SU-DHL-6 (cell line): ENCODE measurements at regions not wholly inside any gene's neighbourhood (a gene's known extent, or its start where the extent isn't known, plus 50 kb on each side); places are given as distances from the start of the nearest gene placed in this dataset.

Experiments
- H2AFZ ChIP-seq: fragments of 200-600 bp; sonication (generic); 2 replicates; pipeline ENCODE4 v1.6.1; 2014; ENCODE audit warnings: low read depth, mild to moderate bottlenecking, moderate library complexity, mixed read lengths, antibody characterized with exemption, low read length; ENCODE audit not compliant: severe bottlenecking
- H3F3A ChIP-seq: fragments of 200-600 bp; shearing (Covaris generic); 2 replicates; pipeline ENCODE4 v1.6.0; 2016; ENCODE audit warnings: antibody characterized with exemption, mild to moderate bottlenecking; ENCODE audit not compliant: insufficient read depth
- H3K27ac ChIP-seq: fragments of 200-600 bp; sonication (generic); 2 replicates; pipeline ENCODE4 v1.5.1; 2016; ENCODE audit warnings: low read depth, mild to moderate bottlenecking, low read length, moderate library complexity, mixed read lengths
- H3K27me3 ChIP-seq: fragments of 200-600 bp; sonication (generic), shearing (Covaris generic); 2 replicates; pipeline ENCODE4 v1.6.0; 2014; ENCODE audit warnings: mild to moderate bottlenecking, low read length
- H3K36me3 ChIP-seq: fragments of 200-600 bp; sonication (generic); 2 replicates; pipeline ENCODE4 v1.6.1; 2014; ENCODE audit warnings: mild to moderate bottlenecking, low read length, mixed read lengths
- H3K4me2 ChIP-seq: fragments of 300-600, 200-600 bp; shearing (Covaris generic), sonication (generic); 2 replicates; pipeline ENCODE4 v1.6.0; 2014; ENCODE audit warnings: low read length, low read depth, mild to moderate bottlenecking; ENCODE audit not compliant: poor library complexity, severe bottlenecking
- H3K4me3 ChIP-seq: fragments of 200-600 bp; sonication (generic); 2 replicates; pipeline ENCODE4 v1.5.1; 2014; ENCODE audit warnings: antibody characterized with exemption, low read length, mild to moderate bottlenecking, mixed read lengths; ENCODE audit not compliant: insufficient read depth, poor library complexity, severe bottlenecking
- H3K79me2 ChIP-seq: fragments of 200-600 bp; sonication (generic); 2 replicates; pipeline ENCODE4 v1.6.1; 2014; ENCODE audit warnings: mild to moderate bottlenecking, low read length, moderate library complexity; ENCODE audit not compliant: insufficient read depth
- H3K9ac ChIP-seq: fragments of 200-600 bp; sonication (generic); 2 replicates; pipeline ENCODE4 v1.7.0; 2014; ENCODE audit warnings: mild to moderate bottlenecking, low read length
- H3K9me2 ChIP-seq: fragments of 200-600 bp; sonication (generic); replicated peaks from 2 replicates; pipeline ENCODE4 v1.6.1; 2014; ENCODE audit warnings: low read length; ENCODE audit not compliant: insufficient read depth
- H3K9me3 ChIP-seq: fragments of 200-600 bp; sonication (generic); 2 replicates; pipeline ENCODE4 v1.6.1; 2014; ENCODE audit warnings: low read length, mixed read lengths; ENCODE audit not compliant: insufficient read depth
- H4K20me1 ChIP-seq: fragments of 200-600 bp; sonication (generic); 2 replicates; pipeline ENCODE4 v1.6.1; 2014; ENCODE audit warnings: low read depth, mild to moderate bottlenecking, antibody characterized with exemption, low read length, moderate library complexity, mixed read lengths
- CTCF ChIP-seq: fragments of 200-600 bp; sonication (generic); IDR thresholded peaks from one replicate; pipeline ENCODE4 v1.5.1; 2017; ENCODE audit warnings: antibody characterized with exemption, mild to moderate bottlenecking, low read length, moderate library complexity; ENCODE audit not compliant: insufficient read depth, poor library complexity, severe bottlenecking
- EZH2phosphoT487 ChIP-seq: fragments of 200-600 bp; sonication (generic), shearing (Covaris generic); conservative IDR thresholded peaks from 2 replicates; pipeline ENCODE4 v1.6.1; 2018; ENCODE audit warnings: mild to moderate bottlenecking, antibody characterized with exemption, low read length, moderate library complexity, mixed read lengths

GRCh38 chr6:145491126-145491525 is 244.2 kb downstream of the EPM2A start:
- H3K79me2 ChIP-seq: no peaks in the 10 kb centered on the region
- no peak overlapping the region for H3K4me2 ChIP-seq
- no peaks in the 10 kb centered on the region for H4K20me1 ChIP-seq
- no peaks in the 10 kb centered on the region for H3K36me3 ChIP-seq
- no peak overlapping the region for H3K9ac ChIP-seq
- no peaks in the 10 kb centered on the region for H3K9me2 ChIP-seq
- H3K9me3 ChIP-seq: no peaks in the 10 kb centered on the region
- H3K27ac ChIP-seq: no peak overlapping the region
- H3K4me3 ChIP-seq: no peak overlapping the region
- no peaks in the 10 kb centered on the region for H3K27me3 ChIP-seq
- no peaks in the 10 kb centered on the region for H3F3A ChIP-seq
- TF ChIP-seq CTCF (no peak), EZH2phosphoT487 (no peak)
- H2AFZ ChIP-seq: no peak overlapping the region

GRCh38 chr6:145497006-145497405 is 238.3 kb downstream of the EPM2A start:
- Histone ChIP-seq H3K36me3 (no peaks in the 10 kb centered on the region), H3K9me2 (no peaks in the 10 kb centered on the region), H3F3A (no peaks in the 10 kb centered on the region), H3K9me3 (no peaks in the 10 kb centered on the region), H3K27me3 (no peaks in the 10 kb centered on the region), H3K27ac (no peak overlapping the region), H4K20me1 (no peaks in the 10 kb centered on the region), H3K79me2 (no peaks in the 10 kb centered on the region), H2AFZ (no peak overlapping the region), H3K9ac (no peak overlapping the region), H3K4me3 (no peak overlapping the region), H3K4me2 (no peak overlapping the region)
- TF ChIP-seq CTCF: no peak
- no peak for TF ChIP-seq EZH2phosphoT487

- H3K9me3 ChIP-seq: no peaks in the 10 kb centered on the region
- H4K20me1 ChIP-seq: no peaks in the 10 kb centered on the region
- no peak overlapping the region for H3K9ac ChIP-seq
- no peak for TF ChIP-seq CTCF
- no peak for TF ChIP-seq EZH2phosphoT487
- H3K9me2 ChIP-seq: no peaks in the 10 kb centered on the region
- no peaks in the 10 kb centered on the region for H3K27me3 ChIP-seq
- no peak overlapping the region for H3K4me2 ChIP-seq
- no peaks in the 10 kb centered on the region for H3F3A ChIP-seq
- no peaks in the 10 kb centered on the region for H3K36me3 ChIP-seq
- no peak overlapping the region for H3K27ac ChIP-seq
- no peaks in the 10 kb centered on the region for H3K79me2 ChIP-seq
- no peak overlapping the region for H2AFZ ChIP-seq
- H3K4me3 ChIP-seq: no peak overlapping the region
Measured at GRCh38 chr6:145498425-145498824, 236.9 kb downstream of the EPM2A start.

- no peaks in the 10 kb centered on the region for H4K20me1 ChIP-seq
- no peak overlapping the region for H3K27ac ChIP-seq
- H3K9ac ChIP-seq: no peak overlapping the region
- H3K27me3 ChIP-seq: no peaks in the 10 kb centered on the region
- H3K79me2 ChIP-seq: no peaks in the 10 kb centered on the region
- no peak overlapping the region for H2AFZ ChIP-seq
- no peaks in the 10 kb centered on the region for H3K36me3 ChIP-seq
- no peak overlapping the region for H3K4me2 ChIP-seq
- no peak overlapping the region for H3K4me3 ChIP-seq
- H3K9me2 ChIP-seq: no peaks in the 10 kb centered on the region
- no peaks in the 10 kb centered on the region for H3F3A ChIP-seq
- H3K9me3 ChIP-seq: no peaks in the 10 kb centered on the region
- TF ChIP-seq CTCF (no peak), EZH2phosphoT487 (no peak)
Measured at GRCh38 chr6:145502416-145502815, 232.9 kb downstream of the EPM2A start.
